Neural progenitor cell (in vitro differentiated cells): ENCODE measurements at regions not wholly inside any gene's neighbourhood (a gene's known extent, or its start where the extent isn't known, plus 50 kb on each side); places are given as distances from the start of the nearest gene placed in this dataset.

Experiments used
- DNase-seq: peaks from one replicate; pipeline ENCODE4 v3.0.0-alpha.2; 2016; ENCODE audit warnings: low spot score
- H2AFZ ChIP-seq: fragments of 200-600 bp; sonication (generic); replicated peaks from 2 replicates; pipeline ENCODE4 v1.6.1; 2016; ENCODE audit warnings: antibody characterized with exemption
- H3F3A ChIP-seq: fragments of 200-600 bp; sonication (generic); 2 replicates; pipeline ENCODE4 v1.6.1; 2016; ENCODE audit warnings: antibody characterized with exemption, low read depth
- H3K27ac ChIP-seq: fragments of 200-600 bp; sonication (generic); 2 replicates; pipeline ENCODE4 v1.5.1; 2016; ENCODE audit warnings: mild to moderate bottlenecking
- H3K27me3 ChIP-seq: fragments of 200-600 bp; sonication (generic); 2 replicates; pipeline ENCODE4 v1.6.1; 2016; ENCODE audit warnings: mild to moderate bottlenecking, moderate library complexity
- H3K36me3 ChIP-seq: fragments of 200-600 bp; sonication (generic); 2 replicates; pipeline ENCODE4 v1.5.1; 2016
- H3K4me1 ChIP-seq: fragments of 200-600 bp; sonication (generic); 2 replicates; pipeline ENCODE4 v1.6.1; 2016; ENCODE audit warnings: mixed run types
- H3K4me2 ChIP-seq: fragments of 200-600 bp; sonication (generic); 2 replicates; pipeline ENCODE4 v1.6.1; 2016
- H3K4me3 ChIP-seq: fragments of 200-600 bp; sonication (generic); 2 replicates; pipeline ENCODE4 v1.5.1; 2016
- H3K79me2 ChIP-seq: fragments of 200-600 bp; sonication (generic); 2 replicates; pipeline ENCODE4 v1.6.1; 2016; ENCODE audit warnings: low read depth
- H3K9ac ChIP-seq: fragments of 200-600 bp; sonication (generic); 2 replicates; pipeline ENCODE4 v1.6.1; 2016
- H3K9me3 ChIP-seq: fragments of 200-600 bp; sonication (generic); 2 replicates; pipeline ENCODE4 v1.5.1; 2016; ENCODE audit warnings: low read depth
- H4K20me1 ChIP-seq: fragments of 200-600 bp; sonication (generic); 2 replicates; pipeline ENCODE4 v1.6.1; 2016; ENCODE audit warnings: low read depth
- H3K27ac Mint-ChIP-seq: 3 replicates; pipeline ENCODE4 v1.8.0; 2021; ENCODE audit warnings: mixed read lengths
- H3K27me3 Mint-ChIP-seq: 2 replicates; pipeline ENCODE4 v1.8.0; 2022; ENCODE audit warnings: low read depth, mild to moderate bottlenecking, inconsistent platforms, moderate library complexity, mixed read lengths; ENCODE audit not compliant: insufficient read depth
- H3K36me3 Mint-ChIP-seq: 3 replicates; pipeline ENCODE4 v1.8.0; 2021; ENCODE audit warnings: mixed read lengths
- H3K4me1 Mint-ChIP-seq: 3 replicates; pipeline ENCODE4 v1.8.0; 2021; ENCODE audit warnings: mixed read lengths
- H3K4me3 Mint-ChIP-seq: 3 replicates; pipeline ENCODE4 v1.8.0; 2021; ENCODE audit warnings: mild to moderate bottlenecking, moderate library complexity, mixed read lengths
- H3K9me3 Mint-ChIP-seq: 3 replicates; pipeline ENCODE4 v1.8.0; 2020; ENCODE audit warnings: mixed read lengths
- CTCF ChIP-seq: fragments of 200-600 bp; sonication (generic); IDR thresholded peaks from 2 replicates; pipeline ENCODE4 v1.5.1; 2017; ENCODE audit warnings: antibody characterized with exemption, mild to moderate bottlenecking
- EZH2 ChIP-seq: fragments of 200-600 bp; sonication (generic); IDR thresholded peaks from 2 replicates; pipeline ENCODE4 v1.6.1; 2017; ENCODE audit warnings: antibody characterized with exemption, mild to moderate bottlenecking, moderate library complexity
- EZH2phosphoT487 ChIP-seq: fragments of 200-600 bp; sonication (generic); IDR thresholded peaks from 2 replicates; pipeline ENCODE4 v1.6.1; 2017; ENCODE audit warnings: antibody characterized with exemption

GRCh38 chr4:143784567-143784966, 84.1 kb upstream of the FREM3 start:
- no peaks in the 10 kb centered on the region for H3K79me2 ChIP-seq
- Mint-ChIP-seq H3K4me3 (no peak overlapping the region), H3K4me1 (no peaks in the 10 kb centered on the region), H3K36me3 (no peaks in the 10 kb centered on the region), H3K9me3 (peaks cover 3% of the 10 kb centered on the region), H3K27me3 (no peaks in the 10 kb centered on the region), H3K27ac (no peak overlapping the region)
- TF ChIP-seq EZH2phosphoT487: no peak
- no peak for TF ChIP-seq CTCF
- no peak for TF ChIP-seq EZH2
- no peaks in the 10 kb centered on the region for H3K27me3 ChIP-seq
- H3K27ac ChIP-seq: no peak overlapping the region
- H3K4me2 ChIP-seq: no peak overlapping the region
- H3K9me3 ChIP-seq: no peaks in the 10 kb centered on the region
- no peak overlapping the region for H2AFZ ChIP-seq
- no peak overlapping the region for H3K4me3 ChIP-seq
- H3K4me1 ChIP-seq: no peaks in the 10 kb centered on the region
- DNase-seq: no peak
- no peaks in the 10 kb centered on the region for H3F3A ChIP-seq
- no peaks in the 10 kb centered on the region for H4K20me1 ChIP-seq
- H3K9ac ChIP-seq: no peak overlapping the region
- H3K36me3 ChIP-seq: no peaks in the 10 kb centered on the region

GRCh38 chr4:143782521-143782920, 82.0 kb upstream of the FREM3 start:
- Mint-ChIP-seq H3K4me1 (no peaks in the 10 kb centered on the region), H3K27me3 (peaks cover 2% of the 10 kb centered on the region), H3K4me3 (no peak overlapping the region), H3K27ac (no peak overlapping the region), H3K36me3 (no peaks in the 10 kb centered on the region), H3K9me3 (peaks cover 3% of the 10 kb centered on the region)
- H3F3A ChIP-seq: no peaks in the 10 kb centered on the region
- H3K36me3 ChIP-seq: no peaks in the 10 kb centered on the region
- H3K27ac ChIP-seq: no peak overlapping the region
- no peak overlapping the region for H3K4me3 ChIP-seq
- H3K4me2 ChIP-seq: no peak overlapping the region
- TF ChIP-seq EZH2 (no peak), EZH2phosphoT487 (no peak), CTCF (no peak)
- no peaks in the 10 kb centered on the region for H4K20me1 ChIP-seq
- H3K9ac ChIP-seq: no peak overlapping the region
- H3K79me2 ChIP-seq: no peaks in the 10 kb centered on the region
- H2AFZ ChIP-seq: no peak overlapping the region
- H3K9me3 ChIP-seq: no peaks in the 10 kb centered on the region
- H3K4me1 ChIP-seq: no peaks in the 10 kb centered on the region
- H3K27me3 ChIP-seq: no peaks in the 10 kb centered on the region
- no peak for DNase-seq

- Histone ChIP-seq H4K20me1 (no peaks in the 10 kb centered on the region), H3K9ac (no peak overlapping the region), H3K4me1 (no peaks in the 10 kb centered on the region), H3K27me3 (peaks cover 19% of the 10 kb centered on the region), H3K9me3 (no peaks in the 10 kb centered on the region), H3K36me3 (no peaks in the 10 kb centered on the region), H3K27ac (no peak overlapping the region), H2AFZ (no peak overlapping the region), H3K79me2 (no peaks in the 10 kb centered on the region), H3K4me3 (no peak overlapping the region), H3K4me2 (no peak overlapping the region), H3F3A (no peaks in the 10 kb centered on the region)
- no peaks in the 10 kb centered on the region for H3K36me3 Mint-ChIP-seq
- no peak overlapping the region for H3K4me3 Mint-ChIP-seq
- H3K9me3 Mint-ChIP-seq: no peaks in the 10 kb centered on the region
- DNase-seq: peak; percentile 73
- H3K27me3 Mint-ChIP-seq: peaks cover 2% of the 10 kb centered on the region
- TF ChIP-seq EZH2phosphoT487 (no peak), CTCF (peak; percentile 74)
- no peak overlapping the region for H3K27ac Mint-ChIP-seq
- H3K4me1 Mint-ChIP-seq: no peaks in the 10 kb centered on the region
Observed at GRCh38 chr4:143773998-143774895, 73.8 kb upstream of the FREM3 start.
